Skeletal muscle cell (primary cell): ENCODE measurements at regions not wholly inside any gene's neighbourhood (a gene's known extent, or its start where the extent isn't known, plus 50 kb on each side); places are given as distances from the start of the nearest gene placed in this dataset.

Experiments used
- DNase-seq: peaks from one replicate; pipeline ENCODE4 v3.0.0-alpha.2; 2010; ENCODE audit warnings: low read depth
- H3K4me3 ChIP-seq: 2 replicates; pipeline ENCODE4 v1.5.1; 2011; ENCODE audit warnings: low read depth, mild to moderate bottlenecking, control low read depth, low read length, moderate library complexity

DNA sequence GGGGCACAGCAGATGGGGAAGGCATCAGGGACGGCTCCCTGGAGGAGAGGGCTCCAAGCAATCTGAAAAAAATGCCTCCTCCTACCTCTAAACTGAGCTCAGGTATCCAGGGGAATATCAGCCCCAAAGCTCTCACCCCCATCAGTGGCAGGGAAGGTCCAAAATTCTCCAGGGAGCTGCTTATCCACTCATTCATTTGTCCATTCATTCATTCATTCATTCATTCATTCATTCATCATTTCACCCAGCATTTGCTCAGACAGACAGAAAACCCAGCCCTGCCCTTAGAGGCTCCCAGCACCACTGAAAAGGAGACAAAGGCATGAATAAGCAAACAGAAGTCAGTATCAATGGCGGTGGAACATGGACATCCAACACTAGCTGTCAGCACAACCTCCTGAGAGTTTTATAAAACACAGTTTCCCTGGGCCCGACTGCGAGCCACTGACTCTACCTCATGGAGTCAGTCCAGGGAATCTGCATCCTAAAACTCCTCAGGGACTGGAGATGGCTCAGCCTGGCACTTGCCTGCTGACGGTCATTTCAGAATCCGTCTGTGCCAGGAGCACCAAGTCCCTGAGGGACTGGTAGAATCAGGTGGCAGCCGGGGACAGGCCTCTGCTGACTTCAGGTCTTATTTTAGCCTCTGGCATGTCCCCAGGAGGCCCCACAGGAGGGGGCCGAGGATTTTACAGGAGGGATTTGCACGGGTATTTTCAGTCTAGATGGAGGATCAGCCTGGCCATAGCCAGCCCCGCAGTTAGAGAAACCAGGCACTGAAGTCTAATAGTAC lies 164.6 kb downstream of the MN1 start:
- H3K4me3 ChIP-seq = no peak overlapping the region
- DNase-seq = no peak

DNA sequence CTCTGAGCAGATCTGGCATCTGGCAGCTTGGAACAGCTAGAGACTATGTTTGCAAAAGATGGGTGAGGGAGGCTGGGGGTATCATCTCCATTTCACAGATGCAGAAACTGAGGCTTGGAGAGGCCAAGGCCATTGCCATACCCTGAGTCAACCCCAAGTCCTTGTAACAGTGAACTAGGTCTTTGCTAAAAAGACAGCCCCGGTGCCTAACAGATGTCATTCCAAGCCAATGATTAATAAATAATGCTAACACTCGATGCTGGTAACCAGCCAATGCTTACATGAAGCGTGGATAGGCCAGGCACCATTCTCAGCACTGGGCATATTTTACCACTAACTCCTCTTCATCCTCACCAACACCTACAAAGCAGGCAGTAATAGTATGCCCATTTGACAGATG lies 164.0 kb downstream of the MN1 start:
- no peak overlapping the region for H3K4me3 ChIP-seq
- no peak for DNase-seq

DNA sequence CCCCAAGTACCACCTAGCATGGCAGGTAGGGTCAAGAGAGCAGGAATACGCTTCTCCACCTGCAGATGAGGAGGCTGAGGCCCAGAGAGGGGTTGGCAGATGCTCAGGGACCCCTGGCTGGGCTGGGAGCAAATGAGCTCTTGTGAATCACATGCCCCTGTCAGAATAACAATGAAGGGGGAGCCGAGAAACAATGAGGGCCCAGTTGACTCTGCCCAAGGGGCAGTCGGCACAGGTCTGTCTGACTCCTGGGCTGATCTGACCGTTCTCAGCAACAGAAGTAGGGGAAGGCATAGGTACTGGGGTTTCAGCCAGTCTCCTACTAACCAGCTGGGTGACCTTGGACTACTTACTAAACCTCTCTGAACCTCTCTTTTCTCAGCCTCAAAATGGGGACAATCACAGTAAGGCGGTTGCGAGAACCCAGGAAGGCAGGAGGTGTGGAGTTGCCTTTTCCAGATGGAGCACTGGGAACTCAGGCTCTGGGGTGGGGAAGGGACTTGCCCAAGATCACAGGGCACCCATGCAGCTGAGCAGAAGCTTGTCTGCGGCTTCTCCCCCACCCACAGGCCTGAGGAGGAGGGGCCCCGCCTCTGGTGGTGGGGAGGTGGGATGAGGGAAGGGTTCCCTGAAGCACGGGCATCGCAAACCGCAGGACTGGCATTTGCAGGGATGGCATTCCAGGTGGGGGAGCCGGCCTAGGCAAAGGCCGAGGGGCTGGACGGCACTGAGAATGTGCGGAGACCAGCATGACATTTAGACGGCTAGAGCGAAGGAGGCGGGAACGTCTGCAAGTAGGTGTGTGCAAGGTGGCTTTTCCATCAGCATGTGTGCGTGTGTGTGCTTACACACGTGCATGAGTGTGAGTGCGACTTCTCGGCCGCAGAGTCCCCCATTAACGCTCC lies 163.0 kb downstream of the MN1 start:
- peak overlapping the region; percentile 5 for H3K4me3 ChIP-seq
- DNase-seq = no peak

GRCh38 chr22:27639248-27640086 lies 162.1 kb downstream of the MN1 start:
- peak overlapping the region; percentile 5 for H3K4me3 ChIP-seq

DNA sequence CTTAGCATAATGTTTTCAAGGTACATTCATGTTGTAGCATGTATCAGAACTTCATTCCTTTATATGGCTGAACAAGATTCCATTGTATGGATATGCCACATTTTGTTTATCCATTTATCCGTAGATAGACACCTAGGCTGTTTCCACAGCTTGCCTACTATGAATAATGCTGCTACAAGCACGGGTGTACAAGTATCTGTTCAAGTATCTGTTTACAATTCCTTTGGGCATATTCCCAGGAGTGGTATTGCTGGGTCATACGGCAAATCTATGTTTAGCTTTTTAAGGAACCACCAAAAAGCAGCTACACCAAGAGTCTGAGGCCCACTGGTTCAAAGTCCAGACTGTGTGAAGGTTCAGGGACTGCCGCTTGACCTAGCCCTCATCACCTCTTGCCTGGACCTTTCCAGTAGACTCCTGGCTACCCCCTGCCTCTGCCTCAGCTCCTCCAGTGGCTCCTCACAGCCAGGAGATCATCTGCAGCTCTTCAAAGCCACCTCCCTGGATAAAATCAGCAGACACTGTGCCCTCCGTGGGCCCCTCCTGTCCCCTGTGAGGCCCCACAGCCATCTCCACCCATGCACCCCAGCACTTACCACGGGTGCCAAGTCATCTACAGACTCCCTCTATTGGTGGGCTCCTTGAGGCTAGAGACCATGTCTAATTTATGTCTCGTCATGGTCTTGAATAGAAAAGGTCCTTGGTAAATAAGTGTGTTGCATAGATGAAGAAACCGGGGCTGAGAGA lies 160.3 kb downstream of the MN1 start:
- H3K4me3 ChIP-seq = no peak overlapping the region
- no peak for DNase-seq

More at GRCh38 chr22:27639248-27640086, 162.1 kb downstream of the MN1 start:
- DNase-seq = no peak

- H3K4me3 ChIP-seq = no peak overlapping the region
- no peak for DNase-seq
These were observed 159.3 kb downstream of the MN1 start for GRCh38 chr22:27642104-27642800.

DNA sequence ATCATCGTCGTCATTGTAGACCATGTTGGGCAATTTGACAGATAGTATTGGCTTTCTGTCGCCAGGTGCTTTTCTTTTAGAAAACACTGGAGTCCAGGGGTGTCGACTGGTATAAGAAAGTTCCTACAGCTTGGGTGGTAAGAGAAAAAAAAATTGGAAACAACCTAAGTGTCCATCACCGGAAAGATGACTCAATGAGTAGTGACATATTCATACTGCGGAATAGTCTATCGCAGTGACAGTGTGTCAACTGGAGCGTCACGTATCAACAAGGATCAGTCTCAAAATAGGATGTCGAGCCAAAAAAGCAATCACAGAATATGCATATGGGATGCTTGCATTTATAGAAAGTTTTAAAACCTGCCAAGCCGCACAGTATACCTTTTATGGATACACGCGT lies 157.6 kb downstream of the MN1 start:
- DNase-seq = no peak
- H3K4me3 ChIP-seq = no peak overlapping the region

- no peak overlapping the region for H3K4me3 ChIP-seq
- DNase-seq = no peak
These were observed 157.0 kb downstream of the MN1 start for GRCh38 chr22:27644566-27644965.

- H3K4me3 ChIP-seq = no peak overlapping the region
- DNase-seq = no peak
These were observed 154.0 kb downstream of the MN1 start for GRCh38 chr22:27647540-27647939.

DNA sequence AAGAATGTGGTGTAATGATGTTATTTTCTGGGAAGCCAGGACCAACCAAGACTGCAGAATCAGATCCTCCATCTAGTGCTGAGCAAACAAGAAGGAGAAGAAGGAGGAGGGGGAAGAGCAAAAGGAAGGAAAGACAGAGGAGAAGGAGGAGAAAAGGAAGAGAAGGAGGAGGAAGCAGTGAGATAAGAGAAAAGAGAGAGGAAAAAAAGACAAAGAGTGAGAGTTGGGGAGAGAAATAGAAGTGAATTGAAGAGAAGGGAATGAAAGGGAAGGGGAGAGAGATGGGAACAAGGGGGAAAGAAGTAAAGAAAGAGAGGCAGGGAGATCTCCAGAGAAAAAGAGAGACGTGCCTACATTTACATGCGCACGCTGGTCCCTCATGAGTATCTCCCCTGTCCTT lies 153.5 kb downstream of the MN1 start:
- H3K4me3 ChIP-seq = no peak overlapping the region
- DNase-seq = no peak

- H3K4me3 ChIP-seq = no peak overlapping the region
- DNase-seq = no peak
These were observed 152.7 kb downstream of the MN1 start for GRCh38 chr22:27648853-27649252.

- H3K4me3 ChIP-seq = no peak overlapping the region
- DNase-seq = no peak
These were observed 151.0 kb downstream of the MN1 start for GRCh38 chr22:27650572-27650971.

DNA sequence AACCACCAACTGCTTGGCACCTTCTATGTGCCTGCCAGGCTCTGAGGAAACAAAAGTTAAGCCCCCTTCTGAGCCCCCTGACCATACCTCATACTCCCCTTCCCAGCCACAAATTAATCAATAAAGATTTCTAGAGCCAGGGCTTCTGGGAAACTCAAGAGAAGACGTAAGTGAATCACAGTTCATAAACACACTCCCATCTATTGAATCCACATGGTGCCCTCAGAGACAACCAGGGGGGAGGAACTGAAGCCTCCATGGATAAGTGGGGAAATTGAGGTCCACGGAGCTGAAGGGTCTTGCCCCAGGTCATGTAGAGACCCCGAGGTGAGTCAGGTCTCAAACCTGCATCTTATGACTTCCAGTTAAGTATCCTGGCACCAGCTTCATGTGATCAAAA lies 150.6 kb downstream of the MN1 start:
- H3K4me3 ChIP-seq = no peak overlapping the region
- DNase-seq = no peak

DNA sequence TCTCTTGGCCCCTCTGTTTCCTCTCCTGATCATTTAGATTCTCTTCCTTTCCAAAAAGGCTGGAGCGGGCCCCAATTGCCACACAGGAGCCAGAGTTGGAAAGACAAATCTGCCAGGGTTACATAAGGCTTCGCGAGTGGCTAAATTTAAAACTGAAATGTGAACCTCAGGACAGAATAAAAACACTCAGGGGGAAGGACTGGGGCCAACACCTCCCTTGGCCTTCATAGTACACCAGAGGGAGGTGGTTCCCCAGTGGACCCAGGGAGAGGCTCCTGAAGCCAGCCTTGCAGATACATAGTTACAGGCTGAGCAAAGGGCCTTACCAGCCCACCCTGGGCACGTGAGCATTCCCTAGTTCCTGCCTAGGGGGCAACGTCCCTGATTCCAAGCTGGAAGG lies 150.1 kb downstream of the MN1 start:
- H3K4me3 ChIP-seq = no peak overlapping the region
- DNase-seq = no peak

GRCh38 chr22:27654546-27655445 lies 146.8 kb downstream of the MN1 start:
- no peak for DNase-seq
- H3K4me3 ChIP-seq = no peak overlapping the region

DNA sequence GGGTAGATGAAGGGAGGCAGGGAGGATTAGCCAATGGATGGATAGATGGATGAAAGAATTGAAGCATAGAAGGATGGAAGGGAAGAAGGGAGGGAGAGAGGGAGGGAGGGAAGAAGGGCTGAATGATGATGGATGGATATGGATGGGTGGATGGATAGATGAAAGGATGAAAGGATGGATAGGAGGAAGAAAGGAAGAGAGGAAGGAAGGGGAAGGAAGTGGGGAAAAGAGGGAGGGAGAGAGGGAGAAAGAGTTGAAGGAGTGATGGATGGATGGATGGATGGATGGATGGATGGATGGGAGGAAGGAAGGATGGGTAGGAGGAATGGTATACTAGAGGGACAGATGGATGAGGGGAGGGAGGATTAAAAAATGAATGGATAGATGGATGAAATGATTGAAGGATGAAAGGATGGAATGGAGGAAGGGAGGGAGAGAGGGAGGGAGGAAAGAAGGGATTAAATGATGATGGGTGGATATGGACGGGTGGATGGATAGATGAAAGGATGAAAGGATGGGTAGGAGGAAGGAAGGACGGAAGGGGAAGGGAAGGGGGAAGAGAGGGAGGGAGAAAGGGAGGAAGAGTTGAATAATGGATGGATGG lies 145.9 kb downstream of the MN1 start:
- H3K4me3 ChIP-seq = no peak overlapping the region
- no peak for DNase-seq

DNA sequence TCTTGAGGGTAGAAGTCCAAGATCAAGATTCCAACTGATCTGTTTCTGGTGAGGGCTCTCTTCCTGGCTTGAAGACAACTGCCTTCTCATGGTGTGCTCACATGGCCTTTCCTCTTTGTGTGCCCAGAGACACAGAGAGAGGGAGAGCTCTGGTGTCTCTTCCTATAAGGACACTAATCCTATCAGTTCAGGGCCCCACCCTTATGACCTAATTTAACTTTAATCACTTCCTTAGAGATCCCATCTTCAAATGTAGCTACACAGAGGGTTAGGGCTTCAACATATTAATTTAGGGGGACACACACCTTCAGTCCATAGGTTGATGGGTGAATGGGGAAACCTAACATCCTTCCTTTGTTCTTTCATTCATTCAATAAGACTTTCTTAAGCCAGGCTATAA lies 144.6 kb downstream of the MN1 start:
- DNase-seq = no peak
- H3K4me3 ChIP-seq = no peak overlapping the region
